H9 (cell line): ENCODE measurements at regions not wholly inside any gene's neighbourhood (a gene's known extent, or its start where the extent isn't known, plus 50 kb on each side); places are given as distances from the start of the nearest gene placed in this dataset.
"Not testable (repeated sequence)": the region's sequence is repeated elsewhere in the genome, so short reads cannot be mapped to it uniquely, and the experiment has no call there.

Experiments
- DNase-seq: peaks from one replicate; pipeline ENCODE4 v3.0.0-alpha.2; 2017
- H2AFZ ChIP-seq: one replicate; pipeline ENCODE4 v1.6.1; 2013; ENCODE audit warnings: mild to moderate bottlenecking, low read length, control low read depth, moderate library complexity
- H2AK5ac ChIP-seq: 2 replicates; pipeline ENCODE4 v1.6.1; 2013; ENCODE audit warnings: low read length, control low read depth, mixed read lengths; ENCODE audit not compliant: insufficient read length
- H2BK120ac ChIP-seq: one replicate; pipeline ENCODE4 v1.6.1; 2013; ENCODE audit warnings: low read depth, mild to moderate bottlenecking, low read length, control low read depth, inconsistent platforms; ENCODE audit not compliant: poor library complexity, severe bottlenecking
- H2BK12ac ChIP-seq: 2 replicates; pipeline ENCODE4 v1.6.1; 2013; ENCODE audit warnings: low read length, control low read depth, mixed read lengths, low read depth; ENCODE audit not compliant: insufficient read length
- H2BK15ac ChIP-seq: 2 replicates; pipeline ENCODE4 v1.6.1; 2013; ENCODE audit warnings: low read depth, low read length, control low read depth
- H2BK20ac ChIP-seq: one replicate; pipeline ENCODE4 v1.6.1; 2013; ENCODE audit warnings: low read depth, mild to moderate bottlenecking, low read length, control low read depth, inconsistent platforms; ENCODE audit not compliant: poor library complexity, severe bottlenecking
- H2BK5ac ChIP-seq: 2 replicates; pipeline ENCODE4 v1.6.1; 2013; ENCODE audit warnings: low read length, control low read depth, mixed read lengths; ENCODE audit not compliant: insufficient read length
- H3K14ac ChIP-seq: 2 replicates; pipeline ENCODE4 v1.6.1; 2013; ENCODE audit warnings: low read length, control low read depth; ENCODE audit not compliant: insufficient read depth
- H3K18ac ChIP-seq: 2 replicates; pipeline ENCODE4 v1.6.1; 2013; ENCODE audit warnings: low read depth, mild to moderate bottlenecking, mixed read lengths, low read length, control low read depth; ENCODE audit not compliant: insufficient read length
- H3K23ac ChIP-seq: 2 replicates; pipeline ENCODE4 v1.6.1; 2013; ENCODE audit warnings: low read length, control low read depth, mixed read lengths, low read depth; ENCODE audit not compliant: insufficient read length
- H3K23me2 ChIP-seq: 2 replicates; pipeline ENCODE4 v1.6.1; 2013; ENCODE audit warnings: low read depth, mild to moderate bottlenecking, mixed read lengths, low read length, control low read depth; ENCODE audit not compliant: insufficient read length, poor library complexity, severe bottlenecking
- H3K27ac ChIP-seq: 2 replicates; pipeline ENCODE4 v1.5.1; 2013; ENCODE audit warnings: low read length, control low read depth, mixed read lengths, low read depth; ENCODE audit not compliant: insufficient read length
- H3K27me3 ChIP-seq: 2 replicates; pipeline ENCODE4 v1.6.1; 2013; ENCODE audit warnings: low read length, control low read depth, inconsistent platforms; ENCODE audit not compliant: insufficient read depth
- H3K4ac ChIP-seq: 2 replicates; pipeline ENCODE4 v1.6.1; 2013; ENCODE audit warnings: low read depth, mild to moderate bottlenecking, control low read depth, inconsistent platforms, low read length, moderate library complexity
- H3K4me1 ChIP-seq: 2 replicates; pipeline ENCODE4 v1.6.1; 2013; ENCODE audit warnings: low read length, control low read depth, inconsistent platforms; ENCODE audit not compliant: insufficient read depth
- H3K4me2 ChIP-seq: 2 replicates; pipeline ENCODE4 v1.6.1; 2013; ENCODE audit warnings: low read length, control low read depth, mixed read lengths; ENCODE audit not compliant: insufficient read length, insufficient read depth
- H3K56ac ChIP-seq: 2 replicates; pipeline ENCODE4 v1.6.1; 2013; ENCODE audit warnings: low read depth, mild to moderate bottlenecking, mixed read lengths, low read length, control low read depth; ENCODE audit not compliant: insufficient read length
- H3K79me1 ChIP-seq: 2 replicates; pipeline ENCODE4 v1.6.1; 2013; ENCODE audit warnings: low read depth, mild to moderate bottlenecking, moderate library complexity, low read length, control low read depth, inconsistent platforms; ENCODE audit not compliant: insufficient read depth, poor library complexity, severe bottlenecking
- H3K79me2 ChIP-seq: 2 replicates; pipeline ENCODE4 v1.6.1; 2013; ENCODE audit warnings: low read length, control low read depth, inconsistent platforms; ENCODE audit not compliant: insufficient read depth
- H3K9ac ChIP-seq: 2 replicates; pipeline ENCODE4 v1.6.1; 2013; ENCODE audit warnings: low read length, control low read depth, mixed read lengths; ENCODE audit not compliant: insufficient read length; ENCODE audit errors: extremely low read depth
- H3K9me3 ChIP-seq: one replicate; pipeline ENCODE4 v1.6.1; 2013; ENCODE audit warnings: low read depth, low read length, inconsistent platforms; ENCODE audit not compliant: control insufficient read depth
- H3T11ph ChIP-seq: one replicate; pipeline ENCODE4 v1.6.1; 2013; ENCODE audit warnings: mild to moderate bottlenecking, low read length, control low read depth, inconsistent platforms
- H4K20me1 ChIP-seq: one replicate; pipeline ENCODE4 v1.6.1; 2013; ENCODE audit not compliant: control insufficient read depth, insufficient read length, insufficient read depth
- H4K5ac ChIP-seq: 2 replicates; pipeline ENCODE4 v1.6.1; 2013; ENCODE audit warnings: low read depth, mild to moderate bottlenecking, mixed read lengths, low read length, control low read depth; ENCODE audit not compliant: insufficient read length
- H4K8ac ChIP-seq: replicated peaks from 2 replicates; pipeline ENCODE4 v1.6.1; 2013; ENCODE audit warnings: low read length, control low read depth, mixed read lengths, low read depth; ENCODE audit not compliant: insufficient read length
- H4K91ac ChIP-seq: 2 replicates; pipeline ENCODE4 v1.6.1; 2013; ENCODE audit warnings: low read depth, mild to moderate bottlenecking, moderate library complexity, mixed read lengths, low read length, control low read depth; ENCODE audit not compliant: insufficient read length
- H3K27ac Mint-ChIP-seq, 3 experiments: 2 replicates in 2 of 3; 3 replicates in 1 of 3; pipeline ENCODE4 v1.8.0; 2020 to 2021; ENCODE audit warnings: mixed read lengths in 3 of 3, mild to moderate bottlenecking in 1 of 3, moderate library complexity in 1 of 3
- H3K27me3 Mint-ChIP-seq: 2 replicates; pipeline ENCODE4 v1.8.0; 2021; ENCODE audit warnings: low read depth, mild to moderate bottlenecking, moderate library complexity, mixed read lengths
- H3K36me3 Mint-ChIP-seq, 3 experiments: 2 replicates in 2 of 3; 3 replicates in 1 of 3; pipeline ENCODE4 v1.8.0; 2020 to 2021; ENCODE audit warnings: low read depth in 3 of 3, mixed read lengths in 3 of 3; ENCODE audit not compliant: insufficient read depth in 1 of 3
- H3K4me1 Mint-ChIP-seq, 2 experiments: 2 replicates each; pipeline ENCODE4 v1.8.0; 2020; ENCODE audit warnings: mixed read lengths in 2 of 2
- H3K4me3 Mint-ChIP-seq, 2 experiments: 2 replicates in 1 of 2; 3 replicates in 1 of 2; pipeline ENCODE4 v1.8.0; 2020 to 2021; ENCODE audit warnings: mild to moderate bottlenecking in 2 of 2, mixed read lengths in 2 of 2, moderate library complexity in 1 of 2
- H3K9me3 Mint-ChIP-seq, 2 experiments: 2 replicates in 1 of 2; 3 replicates in 1 of 2; pipeline ENCODE4 v1.8.0; 2020; ENCODE audit warnings: mild to moderate bottlenecking in 2 of 2, mixed read lengths in 2 of 2, moderate library complexity in 1 of 2
- WGBS: extraction: QIAGEN DNeasy Blood & Tissue Kit; methylation state at CpG from one replicate; pipeline ENCODE4 v1.1.7; 2013; ENCODE audit warnings: missing lambda C conversion rate, low lambda C conversion rate, mixed read lengths; ENCODE audit not compliant: insufficient read length; ENCODE audit errors: extremely low coverage; 5-methylcytosine and 5-hydroxymethylcytosine counted together

DNA sequence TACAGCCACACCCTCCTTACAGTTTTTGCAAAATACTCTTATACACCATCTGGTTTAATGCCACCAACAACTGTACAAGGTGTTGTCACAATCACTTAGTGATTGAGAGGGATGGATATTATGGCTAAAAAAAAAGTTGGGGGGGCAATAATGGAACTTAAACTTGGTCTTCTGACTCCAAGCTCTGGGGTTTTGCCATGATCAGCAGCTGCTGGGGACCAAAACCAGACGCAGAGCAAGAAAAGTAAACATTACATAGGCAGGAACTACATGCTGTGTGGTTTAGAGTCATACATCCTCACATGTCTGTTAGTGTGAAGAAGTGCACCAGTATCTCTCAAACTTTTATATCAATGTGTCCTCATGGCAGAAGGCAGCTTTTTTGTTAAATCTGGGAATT is 152.4 kb downstream of the TBC1D2B start:
- H3K9me3 Mint-ChIP-seq, H3K18ac ChIP-seq, H3K4me2 ChIP-seq, H3K27ac ChIP-seq, H3K4me1 ChIP-seq, H4K20me1 ChIP-seq, H4K5ac ChIP-seq, H3K36me3 Mint-ChIP-seq, H2BK15ac ChIP-seq, H4K8ac ChIP-seq, H3K79me1 ChIP-seq, H3K23me2 ChIP-seq, DNase-seq, H2AK5ac ChIP-seq, H3K9me3 ChIP-seq, H3K14ac ChIP-seq, H3K4me3 Mint-ChIP-seq, H3K56ac ChIP-seq, H3K27me3 Mint-ChIP-seq, H3K9ac ChIP-seq, H2BK20ac ChIP-seq, H3T11ph ChIP-seq, H4K91ac ChIP-seq, H2BK5ac ChIP-seq, H2BK120ac ChIP-seq, H3K79me2 ChIP-seq, H3K27me3 ChIP-seq, H3K4ac ChIP-seq, H3K27ac Mint-ChIP-seq, H2AFZ ChIP-seq, H3K23ac ChIP-seq, H2BK12ac ChIP-seq: not testable (repeated sequence)
- peaks cover 14 to 17% of the 10 kb centered on the region in 2 experiments for H3K4me1 Mint-ChIP-seq
- no CpG with 5 or more reads among the region's 1 CpG for WGBS
